Gastrocnemius medialis (tissue), 4 donors: ENCODE measurements at regions not wholly inside any gene's neighbourhood (a gene's known extent, or its start where the extent isn't known, plus 50 kb on each side); places are given as distances from the start of the nearest gene placed in this dataset.
"Not testable (repeated sequence)": the region's sequence is repeated elsewhere in the genome, so short reads cannot be mapped to it uniquely, and the experiment has no call there.

Experiments
- ATAC-seq, 2 donors: fragments of 150-250 bp; one replicate each; pipeline ENCODE4 v1.9.1; 2016
- DNase-seq, 2 donors: peaks; one replicate each; pipeline ENCODE4 v3.0.0-alpha.2; 2019
- H3K27ac ChIP-seq, 4 donors: fragments of 200-600 bp; sonication (generic); 1 replicate in 1 of 4; 2 replicates in 3 of 4; pipeline ENCODE4 v1.5.1; 2016 to 2018; ENCODE audit warnings: mild to moderate bottlenecking in 2 of 4, moderate library complexity in 1 of 4
- H3K27me3 ChIP-seq, 3 donors: fragments of 200-600 bp; sonication (generic) in 2 of 3; 1 replicate in 1 of 3; 2 replicates in 2 of 3; pipeline versions ENCODE4 v1.5.1 to v1.6.0; 2016 to 2019; ENCODE audit warnings: mild to moderate bottlenecking in 1 of 3, moderate library complexity in 1 of 3
- H3K36me3 ChIP-seq, 2 donors: fragments of 200-600 bp; sonication (generic) in 1 of 2; one replicate each; pipeline ENCODE4 v1.5.1; 2017 to 2018
- H3K4me1 ChIP-seq, 2 donors: fragments of 200-600 bp; sonication (generic) in 1 of 2; one replicate each; pipeline ENCODE4 v1.5.1; 2016 to 2017; ENCODE audit warnings: mild to moderate bottlenecking in 2 of 2
- H3K4me3 ChIP-seq, 4 donors: fragments of 200-600 bp; sonication (generic) in 3 of 4; 1 replicate in 1 of 4; 2 replicates in 3 of 4; pipeline ENCODE4 v1.5.1; 2016 to 2019; ENCODE audit warnings: mild to moderate bottlenecking in 2 of 4
- H3K9me3 ChIP-seq, 3 donors: fragments of 200-600 bp; sonication (generic) in 2 of 3; 1 replicate in 1 of 3; 2 replicates in 2 of 3; pipeline ENCODE4 v1.5.1; 2016 to 2019
- CTCF ChIP-seq, 5 experiments: fragments of 450-650 bp in 3 of 5; fragments of 200-600 bp in 2 of 5; sonication (generic) in 2 of 5; IDR thresholded peaks in 4 of 5; conservative IDR thresholded peaks in 1 of 5; 1 replicate in 4 of 5; 2 replicates in 1 of 5; pipeline ENCODE4 v1.5.1; 2016 to 2019; ENCODE audit warnings: antibody characterized with exemption in 5 of 5, mild to moderate bottlenecking in 3 of 5, moderate library complexity in 3 of 5
- POLR2A ChIP-seq, 2 donors: fragments of 450-650 bp; IDR thresholded peaks; one replicate each; pipeline ENCODE4 v1.6.1; 2017; ENCODE audit warnings: antibody characterized with exemption in 2 of 2, mild to moderate bottlenecking in 2 of 2, moderate library complexity in 2 of 2
- in situ Hi-C, 4 donors: fragments of 200-750 bp; cut with MboI; loops; one replicate each; pipeline versions ENCODE4 v1.15.0 to v1.8.0; 2017; ENCODE audit warnings: low sequenced_read_pairs in 4 of 4
- intact Hi-C: fragments of 100-400 bp; cut with DNase I; formaldehyde crosslinking; loops from one replicate; pipeline ENCODE4 v1.15.1; 2023; ENCODE audit warnings: low total_unique reads

GRCh38 chr11:25449091-25449490, 882.8 kb upstream of the ANO3 start:
- in situ Hi-C loops = no loop called here
- no peaks in the 10 kb centered on the region for H3K4me1 ChIP-seq
- H3K9me3 ChIP-seq = no peaks in the 10 kb centered on the region
- ATAC-seq (no peak), DNase-seq (no peak)
- TF ChIP-seq POLR2A (IDR thresholded peaks at IDR 0.05) = no peak
- no peak for TF ChIP-seq CTCF (IDR thresholded peaks at IDR 0.05 in 4 of 5, conservative IDR thresholded peaks at IDR 0.05 in 1 of 5)
- intact Hi-C loops = no loop called here
- H3K4me3 ChIP-seq = no peak overlapping the region
- no peaks in the 10 kb centered on the region for H3K36me3 ChIP-seq
- H3K27me3 ChIP-seq = no peaks in the 10 kb centered on the region
- H3K27ac ChIP-seq = no peak overlapping the region

- no peak overlapping the region for H3K27ac ChIP-seq
- ATAC-seq (no peak), DNase-seq (no peak)
- in situ Hi-C loops (no loop called here), intact Hi-C loops (no loop called here)
- H3K27me3 ChIP-seq = no peaks in the 10 kb centered on the region
- no peak for TF ChIP-seq POLR2A (IDR thresholded peaks at IDR 0.05)
- no peak for TF ChIP-seq CTCF (IDR thresholded peaks at IDR 0.05 in 4 of 5, conservative IDR thresholded peaks at IDR 0.05 in 1 of 5)
- no peak overlapping the region for H3K4me3 ChIP-seq
- H3K4me1 ChIP-seq = no peaks in the 10 kb centered on the region
- no peaks in the 10 kb centered on the region for H3K9me3 ChIP-seq
- H3K36me3 ChIP-seq = no peaks in the 10 kb centered on the region
Measured at GRCh38 chr11:25453471-25453870, 878.5 kb upstream of the ANO3 start.

GRCh38 chr11:25456211-25456610, 875.7 kb upstream of the ANO3 start:
- Histone ChIP-seq H3K4me3 (no peak overlapping the region), H3K4me1 (no peaks in the 10 kb centered on the region), H3K9me3 (no peaks in the 10 kb centered on the region), H3K27ac (no peak overlapping the region), H3K36me3 (no peaks in the 10 kb centered on the region), H3K27me3 (no peaks in the 10 kb centered on the region)
- no peak for DNase-seq
- TF ChIP-seq POLR2A (IDR thresholded peaks at IDR 0.05) (no peak), CTCF (IDR thresholded peaks at IDR 0.05 in 4 of 5, conservative IDR thresholded peaks at IDR 0.05 in 1 of 5) (no peak)
- intact Hi-C loops (no loop called here), in situ Hi-C loops (no loop called here)
- no peak for ATAC-seq

GRCh38 chr11:25483915-25484635, 847.9 kb upstream of the ANO3 start:
- ATAC-seq = no peak
- in situ Hi-C loops (no loop called here), intact Hi-C loops (no loop called here)
- H3K36me3 ChIP-seq = no peaks in the 10 kb centered on the region
- no peak overlapping the region for H3K4me3 ChIP-seq
- no peaks in the 10 kb centered on the region for H3K27me3 ChIP-seq
- H3K4me1 ChIP-seq = no peaks in the 10 kb centered on the region
- no peak for TF ChIP-seq POLR2A (IDR thresholded peaks at IDR 0.05)
- no peak for TF ChIP-seq CTCF (IDR thresholded peaks at IDR 0.05 in 4 of 5, conservative IDR thresholded peaks at IDR 0.05 in 1 of 5)
- H3K27ac ChIP-seq = no peak overlapping the region
- H3K9me3 ChIP-seq = no peaks in the 10 kb centered on the region
- DNase-seq = no peak

GRCh38 chr11:25485315-25485714, 846.6 kb upstream of the ANO3 start:
- no peaks in the 10 kb centered on the region for H3K27me3 ChIP-seq
- H3K9me3 ChIP-seq = no peaks in the 10 kb centered on the region
- H3K4me3 ChIP-seq = no peak overlapping the region
- DNase-seq (no peak), ATAC-seq (no peak)
- no peaks in the 10 kb centered on the region for H3K4me1 ChIP-seq
- no peak overlapping the region for H3K27ac ChIP-seq
- no peak for TF ChIP-seq CTCF (IDR thresholded peaks at IDR 0.05 in 4 of 5, conservative IDR thresholded peaks at IDR 0.05 in 1 of 5)
- no peak for TF ChIP-seq POLR2A (IDR thresholded peaks at IDR 0.05)
- intact Hi-C loops = no loop called here
- H3K36me3 ChIP-seq = no peaks in the 10 kb centered on the region
- in situ Hi-C loops = no loop called here

- DNase-seq, in situ Hi-C loops, H3K36me3 ChIP-seq, H3K4me1 ChIP-seq, H3K27me3 ChIP-seq, H3K27ac ChIP-seq, H3K9me3 ChIP-seq, ATAC-seq, H3K4me3 ChIP-seq, intact Hi-C loops: not testable (repeated sequence)
Measured at GRCh38 chr11:25486338-25486737, 845.6 kb upstream of the ANO3 start.

GRCh38 chr11:25488176-25488575, 843.8 kb upstream of the ANO3 start:
- H3K27ac ChIP-seq, intact Hi-C loops, in situ Hi-C loops: not testable (repeated sequence)

More at GRCh38 chr11:25488176-25488575, 843.8 kb upstream of the ANO3 start:
- not testable (repeated sequence) for ATAC-seq, H3K36me3 ChIP-seq, DNase-seq, H3K4me3 ChIP-seq, H3K4me1 ChIP-seq, H3K27me3 ChIP-seq, H3K9me3 ChIP-seq
